ENCODE measurements at regions not wholly inside any gene's neighbourhood (a gene's known extent, or its start where the extent isn't known, plus 50 kb on each side); places are given as distances from the start of the nearest gene placed in this dataset.

DNA sequence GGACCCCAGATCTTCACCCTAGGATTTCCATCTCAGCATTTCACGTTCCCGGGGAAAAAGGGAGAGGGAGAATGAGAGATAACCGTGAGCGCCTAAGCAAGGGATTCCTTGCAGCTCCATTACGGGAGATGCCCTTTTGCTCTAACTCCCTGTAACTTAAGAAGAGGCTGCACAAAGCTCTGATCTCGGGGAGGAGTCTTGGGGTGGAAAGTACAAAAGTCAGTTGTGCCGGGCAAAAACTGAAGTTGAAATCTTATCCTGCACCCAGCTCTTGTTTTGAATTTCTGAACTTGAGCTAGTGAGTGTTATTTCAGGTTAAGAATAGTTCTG is 256.4 kb upstream of the SOX21 start:
- no peak for DNase-seq

DNA sequence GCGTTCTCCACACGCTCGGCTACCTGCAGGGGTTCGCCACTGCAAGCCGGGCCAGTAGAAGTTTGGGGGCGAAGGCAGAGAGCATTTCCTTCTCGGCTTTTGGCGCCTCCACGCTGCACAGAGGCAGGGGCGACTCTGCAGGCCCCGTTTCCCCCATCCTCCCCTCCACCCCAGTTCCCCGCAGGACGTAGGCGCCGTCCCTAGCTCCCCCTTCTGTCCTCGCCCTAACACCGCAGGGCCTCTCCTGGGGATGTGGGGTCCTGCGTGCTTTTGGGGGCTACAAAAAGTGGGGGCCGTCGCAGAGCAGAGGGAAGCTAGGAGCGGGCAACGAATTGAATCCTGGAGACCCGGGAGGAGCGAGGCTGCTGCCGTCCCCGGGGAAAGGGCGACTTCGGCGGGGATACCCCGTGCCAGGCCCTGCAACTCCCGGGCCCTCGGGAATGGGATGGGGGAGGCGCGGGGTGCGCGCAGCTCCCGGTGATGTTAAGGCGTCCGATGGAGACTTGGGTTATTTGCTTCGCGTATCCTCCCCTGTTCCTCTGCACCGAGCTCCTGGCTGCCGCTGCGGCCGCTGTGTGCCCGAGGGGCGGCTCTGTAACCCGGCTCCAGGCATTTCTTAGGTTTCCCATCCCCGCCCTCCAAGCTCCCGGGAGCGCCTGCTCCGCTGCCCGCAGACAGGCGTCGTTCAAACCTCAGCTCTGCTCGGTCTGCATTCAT is 255.9 kb upstream of the SOX21 start:
- no peak for DNase-seq

DNA sequence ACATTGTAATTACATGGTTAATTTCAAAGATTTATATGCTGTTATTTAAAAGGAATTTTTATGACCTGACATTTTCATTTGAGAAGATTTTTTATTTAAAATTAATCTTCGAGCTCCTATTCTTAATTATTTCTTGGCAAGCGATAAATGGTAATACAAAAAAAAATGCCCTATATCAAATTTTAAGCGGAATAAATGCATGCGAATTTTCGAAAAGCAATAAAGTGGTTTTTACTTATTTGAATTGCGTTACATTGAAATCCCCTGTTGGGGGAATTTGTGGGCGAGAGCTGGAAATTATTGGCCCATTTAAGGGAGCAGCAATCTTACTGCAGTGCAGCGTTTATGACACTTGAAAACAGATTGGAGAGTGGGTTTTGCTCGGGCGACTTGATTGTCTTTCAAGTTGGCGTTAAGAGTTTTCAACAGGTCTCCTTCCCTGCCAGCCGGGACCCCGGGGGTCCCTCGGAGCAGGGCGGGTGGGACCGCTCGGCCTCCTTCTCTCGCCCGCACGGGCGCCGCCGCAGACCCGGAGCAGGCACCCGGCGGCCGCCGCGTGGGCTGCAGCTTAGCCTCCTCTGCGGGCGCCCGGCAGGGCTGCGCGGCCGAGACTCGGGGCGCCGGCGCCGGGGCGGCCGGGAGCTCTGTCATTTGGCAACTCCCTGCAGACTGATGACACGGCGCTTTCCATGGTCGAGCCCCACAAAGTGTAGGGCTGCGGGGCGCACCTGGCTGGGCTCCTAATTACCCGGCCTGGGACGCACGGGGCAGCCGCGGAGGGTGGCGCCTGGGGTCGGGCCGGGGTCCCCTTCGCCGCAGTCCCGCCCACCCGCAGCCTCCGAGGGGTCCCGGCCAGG is 255.1 kb upstream of the SOX21 start:
- no peak for DNase-seq

DNA sequence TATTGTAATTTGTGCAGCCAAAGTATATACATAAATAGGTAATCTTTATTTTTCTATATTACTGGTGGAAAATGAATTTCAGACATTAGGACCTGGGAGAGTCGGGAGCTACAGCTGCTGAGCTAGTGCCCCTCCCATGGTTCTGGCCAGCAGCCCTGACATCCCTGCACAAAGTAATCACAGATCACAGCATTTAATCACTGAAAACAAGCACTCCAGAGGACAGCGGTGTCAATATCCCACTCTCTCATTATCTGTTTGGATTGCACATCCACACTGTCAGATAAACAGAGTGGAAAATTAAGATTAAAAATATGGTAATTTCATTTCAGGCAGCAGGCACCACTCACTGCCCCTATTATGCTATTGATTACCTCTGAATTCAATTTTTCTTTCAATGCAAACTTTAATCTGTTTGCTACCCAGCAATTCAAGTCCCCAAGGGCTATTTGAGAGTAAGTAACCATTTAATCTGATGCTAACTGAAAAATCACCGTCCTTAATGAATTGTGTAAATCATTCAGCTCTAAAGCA is 254.1 kb upstream of the SOX21 start:
- DNase-seq = no peak

DNA sequence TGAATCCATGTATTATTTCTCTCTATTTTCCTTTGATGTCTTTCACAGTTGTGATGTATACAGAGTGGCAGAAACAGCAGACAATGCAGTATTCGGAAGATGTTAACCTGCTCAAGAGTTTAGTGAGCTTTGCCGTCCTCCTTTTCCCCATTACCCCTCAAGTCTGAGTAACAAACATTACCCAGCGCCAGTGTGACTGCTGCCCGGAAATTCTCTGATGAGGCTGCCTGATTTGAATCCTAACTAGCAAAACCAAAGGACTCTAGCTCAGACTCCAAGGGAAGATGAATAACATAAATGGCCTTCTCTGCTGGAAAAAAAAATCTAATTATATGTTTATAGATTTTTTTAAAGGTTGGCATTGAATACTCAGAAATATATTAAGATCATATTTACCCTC is 247.3 kb upstream of the SOX21 start:
- DNase-seq = no peak

DNA sequence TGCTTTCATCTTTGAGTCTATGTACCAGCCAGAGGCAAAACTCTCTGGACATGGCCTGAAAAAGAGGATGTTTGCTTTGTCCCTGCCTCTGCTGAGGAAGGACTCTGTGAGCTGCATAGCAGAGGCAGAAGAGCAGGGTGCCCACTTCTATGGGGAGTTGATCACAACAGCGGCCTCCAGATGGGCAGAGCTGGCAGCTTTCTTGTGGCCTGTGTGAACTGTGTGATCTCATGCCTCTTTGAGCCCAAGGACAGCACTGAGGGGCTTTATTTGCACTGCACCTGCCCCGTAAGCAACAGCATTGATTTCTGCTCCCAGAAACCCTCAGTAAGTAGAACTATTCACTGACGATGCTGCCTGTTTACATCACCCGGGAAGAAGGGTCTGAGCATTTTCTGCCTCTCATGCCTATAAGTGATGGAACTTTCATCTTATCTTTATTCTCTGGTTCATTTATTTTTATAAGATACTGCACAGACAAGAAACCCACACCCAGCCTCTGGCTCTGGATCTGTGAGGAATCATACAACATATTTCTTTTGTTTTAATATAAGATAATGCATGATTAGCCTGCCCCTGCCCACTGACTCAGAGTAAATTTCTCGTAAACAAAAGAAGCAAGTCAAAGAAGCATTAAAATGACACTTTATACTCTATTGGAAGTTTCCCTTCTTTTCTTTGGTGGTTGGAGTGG is 244.2 kb upstream of the SOX21 start:
- no peak for DNase-seq

DNA sequence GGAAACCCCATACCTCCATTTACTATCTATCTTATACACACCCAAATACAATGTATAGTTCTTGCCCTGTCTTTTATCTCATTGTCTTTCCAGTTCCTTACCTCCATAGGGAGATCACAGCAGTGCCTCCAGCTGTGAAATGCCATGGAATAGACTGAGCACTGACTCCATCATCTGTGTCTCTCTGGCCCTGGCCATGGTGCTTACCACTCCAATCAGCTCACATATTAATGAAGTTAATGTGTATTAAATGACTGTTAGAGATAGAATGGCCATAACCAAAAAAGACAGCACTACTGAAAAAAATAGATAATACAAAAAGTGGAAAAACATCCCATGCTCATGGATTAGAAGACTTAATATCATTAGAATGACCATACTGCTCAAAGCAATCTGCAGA is 240.4 kb upstream of the SOX21 start:
- DNase-seq = no peak

DNA sequence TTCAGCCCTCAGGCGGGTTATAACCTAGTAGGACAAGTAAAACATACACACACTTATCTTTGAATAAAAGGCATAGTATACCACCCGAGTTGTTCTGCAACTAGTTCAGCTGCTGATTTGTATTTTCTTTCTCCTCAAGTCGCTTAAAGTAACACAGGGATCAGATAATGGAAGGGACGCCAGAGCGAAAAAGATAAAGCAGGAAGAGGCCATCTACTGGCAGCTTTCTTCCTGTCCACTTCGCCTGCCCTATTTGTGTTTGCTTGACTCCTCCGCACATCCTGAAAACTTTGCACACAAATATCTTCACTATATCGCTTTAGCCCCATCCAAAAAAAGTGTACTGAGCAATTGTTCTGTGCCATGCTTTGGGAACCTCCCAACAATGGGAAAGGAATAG is 238.0 kb upstream of the SOX21 start:
- no peak for DNase-seq

DNA sequence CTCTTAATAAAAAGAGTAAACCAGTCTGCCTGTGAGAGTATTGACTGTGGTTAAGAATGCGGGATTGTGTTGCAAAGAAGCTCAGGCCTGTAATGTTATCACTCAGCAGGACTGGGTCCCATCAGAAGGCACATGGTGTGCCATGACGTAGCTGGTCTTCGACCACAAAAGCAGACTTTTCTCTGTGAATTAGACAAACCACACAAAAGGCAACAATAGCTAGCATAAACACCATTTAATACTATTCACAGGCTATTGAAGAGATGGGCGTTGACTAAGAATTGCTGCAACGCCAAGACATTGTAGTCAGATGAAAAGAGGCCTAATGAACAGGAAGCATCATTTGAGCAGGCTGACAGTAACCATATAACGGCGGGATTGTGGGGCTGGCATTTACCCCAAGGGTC is 235.6 kb upstream of the SOX21 start:
- no peak for DNase-seq

DNA sequence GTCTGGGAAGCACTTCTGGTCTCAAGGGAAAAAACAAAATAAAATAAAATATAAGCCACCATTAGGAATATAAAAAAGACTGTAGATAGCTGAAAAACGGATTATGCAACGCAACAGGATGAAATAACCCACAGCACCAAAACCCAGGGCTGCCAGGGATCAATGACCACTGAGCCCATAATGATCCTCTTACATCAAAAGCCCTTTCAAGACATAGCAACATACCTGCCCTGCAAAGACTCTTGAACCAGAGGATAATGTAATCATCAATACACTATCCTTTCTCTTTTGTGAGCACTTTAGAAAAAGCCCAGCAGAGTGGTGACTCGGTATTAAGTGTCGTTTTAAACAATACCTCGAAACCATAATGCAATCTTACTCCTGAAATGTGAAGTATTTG is 235.0 kb upstream of the SOX21 start:
- no peak for DNase-seq

DNA sequence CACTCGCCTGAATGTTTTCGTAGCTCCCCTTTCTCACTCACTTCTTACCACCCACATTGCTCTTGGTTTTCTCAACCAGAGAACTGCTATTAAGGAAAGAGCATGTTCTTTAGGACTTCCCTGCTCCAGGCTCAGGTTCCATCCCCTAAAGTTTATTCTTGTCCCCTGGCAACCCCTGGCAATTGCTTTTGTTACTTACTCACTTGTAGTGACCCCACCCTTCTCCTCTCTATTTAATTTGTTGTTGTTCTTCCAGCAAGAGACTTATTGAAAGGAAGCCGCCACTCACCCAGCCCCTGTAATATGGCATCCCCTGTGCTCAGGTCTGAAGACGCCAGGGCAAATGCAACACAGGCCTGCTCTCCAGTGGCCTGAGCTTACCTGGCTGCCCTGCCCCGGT is 233.7 kb upstream of the SOX21 start:
- DNase-seq = no peak

DNA sequence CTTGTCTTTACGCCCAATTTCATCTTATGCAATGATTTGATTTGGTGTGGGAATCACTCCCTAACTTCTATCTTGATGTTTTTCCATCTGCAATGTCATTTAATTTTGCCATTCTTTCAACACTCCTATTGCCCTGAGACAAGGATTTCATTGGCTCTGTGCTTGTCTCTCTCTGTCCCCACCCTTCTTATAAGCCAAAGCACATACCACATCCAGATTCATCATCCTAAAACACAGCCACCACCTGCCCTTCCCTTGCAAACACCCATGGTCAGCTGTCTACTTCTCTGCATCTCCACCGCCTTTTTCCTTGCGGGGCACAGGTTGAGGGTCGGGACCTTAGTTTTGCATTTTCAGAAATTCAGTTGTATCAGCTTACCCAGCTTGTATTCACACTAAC is 225.8 kb upstream of the SOX21 start:
- DNase-seq = no peak

DNA sequence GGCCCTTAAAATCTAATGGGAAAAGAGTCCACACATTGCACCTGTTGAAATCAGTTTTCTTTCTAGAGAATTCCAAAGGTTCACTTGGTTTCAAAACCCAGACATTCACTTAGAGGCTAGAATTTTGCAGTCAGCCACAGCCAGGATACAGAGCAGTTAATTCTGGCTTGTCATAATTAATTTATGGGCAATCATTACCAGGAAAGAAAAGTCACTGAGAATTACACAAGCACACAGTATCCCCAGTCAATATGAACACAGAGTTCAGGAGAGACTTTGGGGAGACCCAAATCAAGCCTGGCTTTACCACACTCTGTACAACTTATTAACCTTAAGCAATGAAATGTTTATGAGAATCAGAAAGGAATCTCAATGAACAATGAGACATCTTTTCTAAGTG is 224.3 kb upstream of the SOX21 start:
- no peak for DNase-seq

DNA sequence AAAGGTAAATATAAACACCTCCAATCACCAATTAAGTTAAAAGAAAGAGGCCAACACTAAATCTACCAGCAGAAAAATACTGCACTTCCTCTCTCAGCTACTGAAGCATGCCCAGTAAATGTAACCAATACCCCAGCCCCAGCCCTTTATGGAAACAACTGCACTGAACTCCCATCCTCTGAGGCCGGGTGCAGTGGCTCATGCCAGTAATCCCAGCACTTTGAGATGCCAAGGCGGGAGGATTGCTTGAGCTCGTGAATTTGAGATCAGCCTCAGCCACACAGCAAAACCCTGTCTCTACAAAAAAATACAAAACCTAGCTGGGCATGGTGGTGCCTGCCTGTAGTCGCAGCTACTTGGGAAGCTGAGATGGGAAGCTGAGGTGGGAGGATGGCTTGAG is 221.6 kb upstream of the SOX21 start:
- DNase-seq = no peak

DNA sequence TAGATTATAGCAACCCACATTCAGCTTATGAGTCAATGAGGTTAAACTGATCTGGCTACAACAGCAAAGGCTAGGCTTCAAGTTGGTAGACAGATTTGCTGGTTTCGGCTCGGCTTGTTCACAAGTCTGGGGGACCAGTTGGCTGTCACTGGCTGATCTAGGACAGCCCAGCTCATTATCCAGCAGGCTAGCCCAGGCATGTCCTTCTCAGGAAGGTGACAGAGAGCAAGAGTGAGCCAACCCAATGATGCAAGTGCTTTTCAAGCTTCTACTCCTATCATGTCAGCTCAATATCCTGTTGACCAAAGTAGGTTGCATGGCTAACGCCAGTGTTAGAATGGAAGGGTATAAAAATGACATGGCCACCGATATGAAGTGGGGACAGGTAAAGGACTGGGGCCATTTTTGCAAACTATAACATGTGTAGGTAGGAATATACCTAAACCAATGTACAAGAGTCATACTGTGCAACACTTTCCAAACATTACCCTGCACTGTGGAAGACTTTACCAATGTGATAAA is 220.9 kb upstream of the SOX21 start:
- DNase-seq = no peak

DNA sequence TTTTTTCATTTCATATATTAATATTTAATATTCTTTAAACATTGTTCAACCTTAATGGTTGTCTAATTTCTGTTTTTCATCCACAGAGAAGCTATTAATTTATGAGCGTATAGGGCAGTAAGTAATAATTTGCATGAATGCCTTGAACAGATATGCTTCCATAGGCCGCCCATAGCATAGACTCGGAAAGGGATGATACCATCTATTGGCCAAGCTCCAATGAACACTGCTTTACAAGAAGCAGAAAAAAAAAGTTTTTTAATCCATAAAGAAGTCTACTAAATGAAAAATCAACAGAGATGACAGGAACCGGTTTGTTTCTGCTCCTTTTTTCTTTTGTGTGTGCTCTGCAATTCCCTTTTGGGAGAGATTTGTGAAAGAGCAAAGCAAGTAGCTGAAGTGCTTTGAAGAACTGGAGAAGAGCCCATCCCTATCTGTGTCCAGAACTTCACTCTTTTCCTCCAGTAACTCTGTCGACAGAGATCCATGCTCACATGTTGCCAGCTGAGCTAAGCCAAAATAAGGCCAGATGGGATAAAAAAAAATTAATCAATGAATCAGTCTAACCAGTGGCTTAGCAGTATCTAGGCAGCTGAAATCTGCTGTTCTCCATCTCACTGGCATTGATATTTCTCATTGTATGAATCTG is 215.9 kb upstream of the SOX21 start:
- DNase-seq = no peak

DNA sequence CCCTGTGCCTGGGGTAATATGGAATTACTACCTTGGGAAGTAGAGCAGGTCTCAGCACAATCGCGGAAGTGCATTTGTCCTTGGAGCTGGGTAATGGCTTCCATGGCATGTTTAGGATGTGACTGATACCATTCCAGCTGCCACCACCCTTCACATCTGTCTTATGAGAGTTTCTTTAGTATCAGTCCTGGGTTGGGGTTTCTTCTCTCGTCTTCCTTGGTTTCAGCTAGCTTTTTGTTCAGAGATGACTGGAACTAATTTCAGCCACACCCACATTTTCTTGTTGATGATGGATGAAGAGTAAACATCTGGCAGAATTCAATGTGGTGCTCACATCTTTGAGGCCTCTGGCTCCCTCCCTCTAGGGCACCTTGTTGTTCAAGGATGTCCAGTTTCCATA is 212.9 kb upstream of the SOX21 start:
- no peak for DNase-seq

DNA sequence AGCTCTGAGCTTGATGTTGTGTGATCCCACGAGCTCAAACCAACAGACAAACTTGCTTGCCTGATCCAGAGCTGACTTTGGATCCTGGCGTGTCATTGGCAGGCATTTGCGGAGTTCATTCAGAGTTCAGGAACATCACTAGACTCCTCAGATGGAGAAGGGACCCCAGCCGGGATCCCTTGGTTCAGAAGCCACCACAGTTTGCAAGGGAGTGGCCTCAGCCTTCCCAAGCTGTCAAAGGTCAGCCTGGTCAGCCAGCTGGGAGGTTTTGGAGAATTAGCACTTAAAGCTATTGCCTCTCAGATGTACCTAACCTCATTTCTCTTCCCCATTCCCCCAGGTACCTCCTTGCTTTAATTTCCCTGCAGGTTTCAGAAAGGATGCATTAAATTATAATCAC is 208.8 kb upstream of the SOX21 start:
- DNase-seq = no peak

DNA sequence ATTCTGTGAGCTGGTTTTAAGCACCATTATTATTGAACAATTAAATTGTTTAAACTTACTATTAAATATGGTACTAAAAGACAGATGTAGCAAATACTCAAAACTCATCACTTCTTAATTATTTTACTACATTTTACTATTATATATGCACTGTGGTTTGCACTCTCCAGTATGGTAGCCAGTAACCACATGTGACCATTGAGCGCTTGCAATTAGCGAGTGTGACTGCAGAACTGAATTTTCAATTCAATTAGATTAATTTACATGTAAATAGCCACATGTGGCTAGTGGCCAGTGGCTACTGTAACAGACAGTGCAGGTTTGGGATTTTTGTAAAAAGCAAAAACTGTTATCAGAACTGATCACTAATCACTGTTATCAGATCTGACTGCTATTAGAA is 208.2 kb upstream of the SOX21 start:
- no peak for DNase-seq

DNA sequence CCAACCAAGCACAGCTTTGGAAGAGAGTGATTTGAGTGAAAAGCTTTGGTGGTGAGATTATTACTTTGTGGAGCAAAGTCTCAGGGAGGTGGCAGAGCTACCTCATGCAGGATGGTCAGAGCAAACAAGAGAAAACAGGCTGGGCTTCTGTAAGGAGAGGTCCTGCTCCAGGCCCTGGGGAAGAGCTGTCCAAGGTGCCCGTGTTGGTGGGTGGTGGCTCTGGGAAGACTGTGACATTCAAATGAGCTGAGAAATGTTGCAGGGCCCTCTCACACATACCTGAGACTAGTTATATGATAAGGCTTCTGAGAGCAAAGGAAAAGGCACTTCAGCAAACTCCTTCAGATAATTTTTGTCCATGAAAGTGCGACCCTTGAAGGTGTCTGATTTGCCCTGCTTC is 205.5 kb upstream of the SOX21 start:
- DNase-seq = no peak

DNA sequence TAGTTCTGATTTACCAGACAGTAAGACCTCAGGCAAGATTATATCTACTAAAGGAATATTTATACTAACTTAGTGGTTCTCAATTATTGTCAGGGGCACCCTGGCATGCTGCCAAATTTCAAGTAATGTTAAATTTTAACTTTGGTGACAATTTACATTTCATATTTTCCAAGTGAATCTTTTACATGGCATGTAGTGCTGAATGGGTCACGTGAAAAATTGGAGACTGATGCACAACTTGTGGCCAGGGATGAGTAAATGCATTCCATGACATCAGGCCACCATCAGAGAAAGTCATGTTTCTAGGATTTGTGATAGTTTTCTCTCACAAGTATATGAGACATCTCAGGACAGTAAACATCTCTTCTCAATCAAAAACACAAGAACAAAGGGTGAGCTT is 202.6 kb upstream of the SOX21 start:
- DNase-seq = no peak

DNA sequence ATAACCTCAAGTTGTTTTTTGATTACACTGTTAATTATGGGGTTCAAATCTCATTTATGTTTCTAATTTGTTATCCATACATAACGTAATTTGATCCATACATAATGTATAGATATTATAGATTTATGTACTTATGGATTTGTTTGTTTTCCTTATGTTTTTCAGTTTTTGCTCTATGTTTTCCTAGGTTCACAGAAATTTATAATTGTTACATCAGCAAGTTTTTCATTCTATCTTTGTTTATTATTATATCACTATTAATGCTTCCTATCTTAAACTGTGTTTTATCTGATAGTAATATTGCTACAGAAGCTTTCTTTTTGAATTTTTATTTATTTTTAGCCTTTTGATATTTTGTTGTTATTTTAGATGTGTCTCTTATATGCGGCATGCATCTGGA is 194.3 kb upstream of the SOX21 start:
- DNase-seq = no peak

DNA sequence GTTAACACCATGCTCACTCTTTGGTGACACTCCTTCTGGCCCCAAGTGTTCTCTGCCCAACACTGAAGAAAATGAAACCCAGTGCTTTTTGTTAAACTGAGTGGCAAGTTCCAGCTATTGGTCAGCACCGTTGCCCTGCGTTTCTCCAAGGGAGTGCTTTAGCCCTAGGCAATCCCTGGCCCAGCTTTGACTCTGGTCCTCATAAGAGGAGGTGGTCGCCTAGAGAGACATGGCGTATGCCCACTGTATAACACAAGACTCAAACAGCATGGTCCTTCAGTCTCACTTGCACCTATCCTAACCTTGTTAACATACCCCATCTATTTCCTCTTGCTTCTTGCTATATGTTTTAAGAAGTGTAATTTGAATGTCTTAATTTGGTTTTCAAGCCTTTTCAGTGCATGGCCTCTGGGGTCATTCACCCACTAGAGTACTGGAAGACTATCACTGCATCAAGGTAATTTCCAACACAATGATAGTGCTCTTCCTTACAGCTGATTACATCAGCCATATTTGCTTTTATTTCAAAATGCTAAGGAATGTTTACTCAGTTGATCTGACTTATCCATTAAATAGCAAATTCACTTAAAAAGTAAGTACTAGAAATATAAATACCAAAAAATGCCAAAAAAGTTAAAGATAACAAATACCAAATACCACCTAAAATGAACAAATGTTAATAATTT is 190.5 kb upstream of the SOX21 start:
- DNase-seq = no peak

Data from DMS 273 treated with DMSO at 0.1 percent for 48 hours (cell line).